ENCODE measurements at regions not wholly inside any gene's neighbourhood (a gene's known extent, or its start where the extent isn't known, plus 50 kb on each side); places are given as distances from the start of the nearest gene placed in this dataset.

DNA sequence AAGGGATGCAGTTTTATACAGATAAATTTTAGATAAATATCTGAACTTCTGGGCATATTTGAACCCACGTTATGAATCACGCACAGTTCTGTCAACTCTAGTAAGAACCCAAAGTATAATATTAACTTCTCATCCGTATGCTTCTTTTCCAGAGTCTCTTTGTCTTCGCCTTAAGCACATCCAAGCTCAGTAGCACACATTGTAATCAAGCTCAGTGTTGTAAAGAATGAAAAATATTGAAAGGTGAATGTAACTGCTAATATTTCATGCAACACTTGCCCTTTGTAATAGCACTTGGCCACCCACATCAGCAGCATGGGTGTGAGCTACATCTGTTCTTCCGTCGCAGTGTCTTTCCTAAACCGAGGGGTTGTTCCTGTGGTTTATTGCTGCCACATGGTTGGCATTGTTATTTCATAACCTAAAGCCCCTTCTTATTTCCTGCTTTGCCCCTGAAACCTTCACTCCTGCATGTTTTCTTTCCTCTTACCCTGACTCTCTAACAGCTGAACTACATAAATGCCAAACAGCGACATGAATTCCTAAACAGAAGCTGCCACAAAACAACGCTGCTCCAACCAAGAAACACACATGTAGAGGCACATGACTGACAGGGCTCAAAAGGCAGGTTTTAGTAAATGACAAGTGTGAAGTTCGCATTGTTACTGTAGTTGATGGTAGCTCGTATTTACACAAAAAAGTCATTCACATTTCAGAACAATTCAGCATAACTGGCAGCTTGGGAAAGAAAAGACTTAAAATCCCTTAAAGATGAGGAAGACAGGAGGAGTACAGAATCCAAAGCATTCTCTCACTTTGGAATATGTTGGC lies 190.1 kb upstream of the MEF2C start:
- Histone ChIP-seq H3K4me3 (replicated peaks; ENCODE audit: insufficient read depth, low read length) (no peak overlapping the region), H3K27ac (replicated peaks) (no peak overlapping the region), H3K27me3 (ENCODE audit: insufficient read depth, poor library complexity, severe bottlenecking) (peaks cover 3% of the 10 kb centered on the region)
- TF ChIP-seq, protein P1, sequence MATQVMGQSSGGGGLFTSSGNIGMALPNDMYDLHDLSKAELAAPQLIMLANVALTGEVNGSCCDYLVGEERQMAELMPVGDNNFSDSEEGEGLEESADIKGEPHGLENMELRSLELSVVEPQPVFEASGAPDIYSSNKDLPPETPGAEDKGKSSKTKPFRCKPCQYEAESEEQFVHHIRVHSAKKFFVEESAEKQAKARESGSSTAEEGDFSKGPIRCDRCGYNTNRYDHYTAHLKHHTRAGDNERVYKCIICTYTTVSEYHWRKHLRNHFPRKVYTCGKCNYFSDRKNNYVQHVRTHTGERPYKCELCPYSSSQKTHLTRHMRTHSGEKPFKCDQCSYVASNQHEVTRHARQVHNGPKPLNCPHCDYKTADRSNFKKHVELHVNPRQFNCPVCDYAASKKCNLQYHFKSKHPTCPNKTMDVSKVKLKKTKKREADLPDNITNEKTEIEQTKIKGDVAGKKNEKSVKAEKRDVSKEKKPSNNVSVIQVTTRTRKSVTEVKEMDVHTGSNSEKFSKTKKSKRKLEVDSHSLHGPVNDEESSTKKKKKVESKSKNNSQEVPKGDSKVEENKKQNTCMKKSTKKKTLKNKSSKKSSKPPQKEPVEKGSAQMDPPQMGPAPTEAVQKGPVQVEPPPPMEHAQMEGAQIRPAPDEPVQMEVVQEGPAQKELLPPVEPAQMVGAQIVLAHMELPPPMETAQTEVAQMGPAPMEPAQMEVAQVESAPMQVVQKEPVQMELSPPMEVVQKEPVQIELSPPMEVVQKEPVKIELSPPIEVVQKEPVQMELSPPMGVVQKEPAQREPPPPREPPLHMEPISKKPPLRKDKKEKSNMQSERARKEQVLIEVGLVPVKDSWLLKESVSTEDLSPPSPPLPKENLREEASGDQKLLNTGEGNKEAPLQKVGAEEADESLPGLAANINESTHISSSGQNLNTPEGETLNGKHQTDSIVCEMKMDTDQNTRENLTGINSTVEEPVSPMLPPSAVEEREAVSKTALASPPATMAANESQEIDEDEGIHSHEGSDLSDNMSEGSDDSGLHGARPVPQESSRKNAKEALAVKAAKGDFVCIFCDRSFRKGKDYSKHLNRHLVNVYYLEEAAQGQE (IDR thresholded peaks at IDR 0.05; ENCODE audit: insufficient replicate concordance, low read depth), result no peak
- TF ChIP-seq, protein P2, sequence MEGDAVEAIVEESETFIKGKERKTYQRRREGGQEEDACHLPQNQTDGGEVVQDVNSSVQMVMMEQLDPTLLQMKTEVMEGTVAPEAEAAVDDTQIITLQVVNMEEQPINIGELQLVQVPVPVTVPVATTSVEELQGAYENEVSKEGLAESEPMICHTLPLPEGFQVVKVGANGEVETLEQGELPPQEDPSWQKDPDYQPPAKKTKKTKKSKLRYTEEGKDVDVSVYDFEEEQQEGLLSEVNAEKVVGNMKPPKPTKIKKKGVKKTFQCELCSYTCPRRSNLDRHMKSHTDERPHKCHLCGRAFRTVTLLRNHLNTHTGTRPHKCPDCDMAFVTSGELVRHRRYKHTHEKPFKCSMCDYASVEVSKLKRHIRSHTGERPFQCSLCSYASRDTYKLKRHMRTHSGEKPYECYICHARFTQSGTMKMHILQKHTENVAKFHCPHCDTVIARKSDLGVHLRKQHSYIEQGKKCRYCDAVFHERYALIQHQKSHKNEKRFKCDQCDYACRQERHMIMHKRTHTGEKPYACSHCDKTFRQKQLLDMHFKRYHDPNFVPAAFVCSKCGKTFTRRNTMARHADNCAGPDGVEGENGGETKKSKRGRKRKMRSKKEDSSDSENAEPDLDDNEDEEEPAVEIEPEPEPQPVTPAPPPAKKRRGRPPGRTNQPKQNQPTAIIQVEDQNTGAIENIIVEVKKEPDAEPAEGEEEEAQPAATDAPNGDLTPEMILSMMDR (IDR thresholded peaks at IDR 0.05; ENCODE audit: insufficient read depth, low read length), result no peak
- TF ChIP-seq SPI1 (IDR thresholded peaks at IDR 0.05; ENCODE audit: borderline replicate concordance, low read depth), result no peak
- TF ChIP-seq GABPA (IDR thresholded peaks at IDR 0.05; ENCODE audit: low read depth), result no peak
- no peak for TF ChIP-seq POLR2AphosphoS5 (IDR thresholded peaks at IDR 0.05; ENCODE audit: low read depth)
- no peak for DNase-seq (ENCODE audit: low read depth in 1 of 2, low spot score in 1 of 2)

DNA sequence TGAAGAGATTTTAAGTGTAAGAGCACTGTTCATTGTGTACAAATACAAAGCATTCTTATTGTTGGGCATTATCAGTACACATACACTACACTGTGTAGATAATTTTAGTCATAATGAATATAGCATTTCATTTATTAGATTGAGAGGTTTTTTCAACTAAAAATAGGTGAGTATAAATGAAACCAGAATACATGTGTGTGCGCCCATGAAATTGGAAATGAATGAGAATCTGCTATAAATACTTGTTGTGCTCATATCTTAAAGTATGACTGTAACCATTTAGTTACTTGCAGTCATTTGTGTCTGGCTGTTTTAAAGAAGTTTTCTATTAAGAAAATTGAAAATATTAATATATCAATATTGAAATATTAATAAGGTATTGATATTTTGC lies 189.0 kb upstream of the MEF2C start:
- Histone ChIP-seq H3K27ac (replicated peaks) (no peak overlapping the region), H3K4me3 (replicated peaks; ENCODE audit: insufficient read depth, low read length) (no peak overlapping the region), H3K27me3 (ENCODE audit: insufficient read depth, poor library complexity, severe bottlenecking) (peaks cover 3% of the 10 kb centered on the region)
- TF ChIP-seq, protein P1 (IDR thresholded peaks at IDR 0.05; ENCODE audit: insufficient replicate concordance, low read depth), result no peak
- TF ChIP-seq SPI1 (IDR thresholded peaks at IDR 0.05; ENCODE audit: borderline replicate concordance, low read depth) (no peak), GABPA (IDR thresholded peaks at IDR 0.05; ENCODE audit: low read depth) (no peak), POLR2AphosphoS5 (IDR thresholded peaks at IDR 0.05; ENCODE audit: low read depth) (no peak)
- TF ChIP-seq, protein P2 (IDR thresholded peaks at IDR 0.05; ENCODE audit: insufficient read depth, low read length), result no peak
- no peak for DNase-seq (ENCODE audit: low read depth in 1 of 2, low spot score in 1 of 2)

DNA sequence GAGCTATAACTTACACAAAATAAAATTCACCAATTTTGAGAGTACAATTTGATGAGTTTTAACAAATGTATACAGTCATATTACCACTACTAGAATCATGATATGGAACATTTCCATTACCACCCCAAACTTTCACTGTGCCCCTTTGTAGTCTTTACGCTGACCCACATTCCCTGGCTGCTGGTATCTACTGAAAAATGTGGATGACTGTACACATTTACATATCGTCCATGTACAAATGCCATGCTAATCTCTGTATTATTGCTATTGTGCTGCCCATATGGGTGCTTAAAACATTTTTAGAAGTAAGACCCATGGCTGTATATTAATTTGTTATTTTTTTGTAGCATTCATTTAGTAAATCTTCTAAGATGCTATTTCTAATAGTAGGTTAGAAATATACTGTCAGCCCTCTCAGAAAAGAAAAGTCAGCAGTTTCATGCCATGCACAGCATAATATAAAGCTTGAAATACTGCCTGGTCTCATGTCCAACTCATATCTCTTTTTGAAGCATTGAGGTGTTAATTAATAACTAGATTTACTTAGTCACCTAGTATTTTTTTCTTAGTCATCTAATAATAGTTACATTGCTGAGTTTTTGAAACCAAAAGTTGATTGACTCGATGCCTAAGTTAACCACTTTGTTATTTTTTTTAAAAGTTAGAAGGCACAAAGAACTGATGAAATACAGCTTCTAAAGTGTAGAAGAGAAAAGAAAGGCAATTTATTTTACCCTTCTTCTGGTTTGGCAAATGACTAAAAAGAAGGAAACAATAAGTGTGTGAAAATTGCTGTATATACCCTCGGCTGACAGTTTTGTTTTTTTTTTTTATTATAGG lies 188.3 kb upstream of the MEF2C start:
- no peak overlapping the region for H3K4me3 ChIP-seq (replicated peaks; ENCODE audit: insufficient read depth, low read length)
- peaks cover 3% of the 10 kb centered on the region for H3K27me3 ChIP-seq (ENCODE audit: insufficient read depth, poor library complexity, severe bottlenecking)
- TF ChIP-seq, protein P1 (IDR thresholded peaks at IDR 0.05; ENCODE audit: insufficient replicate concordance, low read depth), result no peak
- H3K27ac ChIP-seq (replicated peaks), result no peak overlapping the region
- no peak for DNase-seq (ENCODE audit: low read depth in 1 of 2, low spot score in 1 of 2)
